ENCODE measurements at regions not wholly inside any gene's neighbourhood (a gene's known extent, or its start where the extent isn't known, plus 50 kb on each side); places are given as distances from the start of the nearest gene placed in this dataset.

- DNase-seq = no peak
Observed at GRCh38 chr7:80403686-80404241, 108.1 kb downstream of the GNAT3 start.

- no peak for DNase-seq
Observed at GRCh38 chr7:80401708-80402107, 110.2 kb downstream of the GNAT3 start.

- no peak for DNase-seq
Observed at GRCh38 chr7:80393786-80394185, 118.1 kb downstream of the GNAT3 start.

DNA sequence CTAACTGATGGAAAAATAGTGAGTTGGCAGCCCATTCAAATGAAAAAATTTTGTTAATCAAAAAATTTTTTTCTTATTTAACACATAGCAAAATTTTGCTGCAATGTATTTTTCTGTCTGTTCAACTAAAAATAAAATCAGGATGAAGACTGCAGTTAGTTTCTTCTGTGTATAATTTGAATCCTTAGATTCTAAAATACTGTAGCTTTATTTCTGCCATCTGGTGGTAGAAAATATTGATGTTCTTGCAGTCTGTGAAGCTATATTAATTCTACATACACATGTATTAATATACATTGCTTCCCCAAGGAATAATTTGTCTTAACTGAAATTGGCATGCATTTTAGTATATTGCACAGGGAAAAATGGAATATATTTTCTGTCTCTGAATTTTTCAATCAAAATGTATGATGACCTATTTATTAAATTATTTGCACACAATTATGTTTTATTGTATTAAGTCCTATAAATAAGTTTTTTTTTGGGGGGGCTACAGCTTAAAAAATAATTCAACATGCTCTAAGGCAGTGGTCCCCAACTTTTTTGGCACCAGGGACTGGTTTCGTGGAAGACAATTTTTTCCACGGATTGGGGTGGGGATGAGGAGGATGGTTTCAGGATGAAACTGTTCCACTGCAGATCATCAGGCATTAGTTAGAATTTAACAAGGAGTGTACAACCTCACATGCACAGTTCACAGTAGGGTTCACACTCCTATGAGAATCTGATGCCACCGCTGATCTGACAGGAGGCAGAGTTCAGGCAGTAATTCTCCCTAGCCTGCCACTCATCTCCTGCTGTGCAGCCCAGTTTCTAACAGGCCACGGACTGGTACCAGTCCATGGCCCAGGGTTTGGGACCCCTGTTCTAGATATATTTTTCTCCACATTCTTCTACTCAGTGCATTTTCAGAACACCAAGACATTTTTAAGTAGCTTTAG, 119.4 kb downstream of the GNAT3 start:
- DNase-seq = peak in 1 of 51 donors; percentile 33

GRCh38 chr7:80387634-80388193, 124.2 kb downstream of the GNAT3 start:
- no peak for DNase-seq

- DNase-seq = no peak
Observed at GRCh38 chr7:80386686-80387085, 125.2 kb downstream of the GNAT3 start.

- no peak for DNase-seq
Observed at GRCh38 chr7:80385508-80385907, 126.4 kb downstream of the GNAT3 start.

- DNase-seq = no peak
Observed at GRCh38 chr7:80380957-80381356, 130.9 kb downstream of the GNAT3 start.

DNA sequence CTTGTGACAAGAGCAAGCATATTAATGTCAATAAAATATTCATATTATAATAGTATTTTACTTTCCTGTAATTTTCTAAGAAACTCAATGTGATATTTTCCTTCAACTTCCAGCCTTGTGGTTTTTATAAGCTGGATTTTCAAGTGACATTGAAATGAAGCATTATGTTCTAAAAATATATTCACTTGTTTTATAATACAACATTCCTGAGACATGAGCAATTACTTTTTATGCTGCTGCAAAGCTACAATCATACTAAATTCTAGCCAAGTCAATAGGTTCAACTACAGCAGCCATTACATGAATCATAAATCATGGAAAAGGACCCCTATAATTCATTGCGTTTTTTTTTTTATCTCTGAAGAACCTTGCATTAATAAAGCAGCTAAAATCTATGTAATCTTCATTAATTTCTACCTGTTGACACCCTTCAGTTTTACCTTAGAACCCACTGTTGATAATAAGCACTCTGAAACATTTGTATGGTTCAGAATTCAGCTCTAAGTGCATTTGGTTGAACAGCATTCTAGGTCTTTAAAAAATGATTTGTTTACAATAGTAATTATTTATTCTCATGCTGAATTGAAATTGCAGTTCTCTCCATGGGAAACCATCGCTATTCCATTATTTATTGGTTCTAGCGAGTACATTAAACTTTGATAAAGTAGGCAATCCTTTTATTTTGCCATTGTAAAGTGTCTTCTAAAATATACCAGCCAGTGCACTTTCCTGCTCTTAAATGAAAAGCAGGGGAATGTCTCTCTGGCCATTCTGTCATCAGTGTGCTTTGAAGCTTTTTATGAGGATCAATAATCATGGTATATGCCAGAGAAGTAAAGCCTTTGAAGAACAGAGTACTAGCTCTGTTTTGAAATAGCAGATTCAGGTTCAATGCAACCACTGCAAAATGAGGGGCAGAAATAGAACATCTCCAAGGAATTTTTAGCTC, 132.6 kb downstream of the GNAT3 start:
- DNase-seq = no peak

DNA sequence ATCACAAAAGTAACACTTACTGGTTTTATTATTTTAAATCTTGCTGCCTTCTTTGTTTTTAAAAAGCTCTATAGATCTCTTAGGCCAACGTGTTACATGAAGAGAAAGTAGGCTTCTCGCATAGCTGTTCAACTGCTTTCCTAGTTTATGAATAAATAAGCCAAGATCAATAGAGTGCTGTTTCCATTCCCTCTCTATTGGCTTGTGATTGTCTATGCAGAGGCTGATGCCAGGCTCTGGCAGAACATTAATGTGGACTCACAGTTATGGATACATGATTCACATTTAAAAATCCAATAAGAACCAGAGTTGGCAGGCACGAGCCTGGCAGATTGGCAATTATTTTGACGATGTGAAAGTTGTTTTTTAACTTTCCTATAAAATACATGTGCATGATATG, 137.5 kb downstream of the GNAT3 start:
- DNase-seq = no peak

DNA sequence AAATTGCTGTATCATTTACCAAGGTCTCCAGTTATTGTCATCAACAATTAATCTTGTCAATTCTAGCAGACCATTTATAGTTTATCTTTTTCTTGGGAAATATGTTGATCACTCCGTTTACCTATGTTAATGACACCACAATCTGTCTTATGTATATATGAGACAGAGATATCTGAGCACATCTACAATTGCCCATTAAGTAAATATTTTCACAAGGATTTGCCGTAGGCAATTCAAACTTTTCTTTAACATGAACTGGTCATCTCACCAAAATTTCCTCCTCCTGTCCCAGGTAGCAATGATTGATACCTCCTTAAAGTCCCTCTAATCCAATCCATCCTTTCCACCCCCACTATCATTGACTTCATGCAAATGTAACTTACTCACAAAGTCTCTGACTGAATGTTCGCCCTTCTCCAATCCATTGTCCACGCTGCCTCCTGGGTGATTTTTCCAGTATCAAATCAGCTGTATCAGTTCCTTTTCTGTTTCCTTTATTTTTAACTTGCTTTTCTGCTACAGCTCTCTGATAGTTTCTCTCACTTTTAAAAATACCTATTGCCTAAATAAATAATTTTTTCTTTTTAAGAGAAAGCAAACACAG, 138.3 kb downstream of the GNAT3 start:
- DNase-seq = no peak

DNA sequence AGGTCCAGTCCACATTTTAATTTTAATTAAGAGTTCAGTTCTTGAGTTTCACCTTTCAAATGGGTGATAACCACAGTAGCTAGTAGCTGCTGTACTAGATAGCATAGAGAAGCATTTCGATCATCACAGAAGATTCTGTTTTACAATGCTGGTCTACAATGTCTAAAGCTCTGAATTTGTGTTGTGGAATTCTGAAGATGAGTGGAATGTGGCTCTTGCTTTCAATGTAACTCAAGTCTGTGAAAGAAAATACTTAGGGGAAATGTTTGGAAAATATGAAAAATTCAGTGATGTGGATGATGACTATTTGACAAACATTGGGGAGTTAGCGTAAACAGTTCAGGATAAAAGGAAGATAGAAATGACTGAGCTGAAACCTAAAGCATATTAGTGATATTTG, 139.4 kb downstream of the GNAT3 start:
- no peak for DNase-seq

DNA sequence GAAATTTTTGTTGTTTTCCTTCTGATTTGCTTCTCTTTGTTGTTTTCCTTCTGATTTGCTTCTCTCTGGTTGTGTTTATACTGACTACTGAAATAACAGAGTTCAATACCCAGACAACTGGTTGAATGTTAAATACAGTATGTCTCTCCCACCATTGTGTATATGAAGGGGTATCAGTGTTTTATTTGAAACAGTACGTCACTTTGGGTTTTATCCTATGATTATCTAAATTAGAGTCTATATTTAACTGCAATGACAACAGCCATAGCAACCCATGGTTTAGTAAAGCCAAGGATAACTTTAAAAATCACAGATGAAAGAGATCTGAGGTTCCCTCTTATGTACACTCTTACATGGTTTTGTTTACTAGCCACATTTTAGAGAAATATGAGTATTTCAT, 141.3 kb downstream of the GNAT3 start:
- no peak for DNase-seq

- no peak for DNase-seq
Observed at GRCh38 chr7:80369321-80369720, 142.5 kb downstream of the GNAT3 start.

- DNase-seq = no peak
Observed at GRCh38 chr7:80362677-80363076, 149.2 kb downstream of the GNAT3 start.

DNA sequence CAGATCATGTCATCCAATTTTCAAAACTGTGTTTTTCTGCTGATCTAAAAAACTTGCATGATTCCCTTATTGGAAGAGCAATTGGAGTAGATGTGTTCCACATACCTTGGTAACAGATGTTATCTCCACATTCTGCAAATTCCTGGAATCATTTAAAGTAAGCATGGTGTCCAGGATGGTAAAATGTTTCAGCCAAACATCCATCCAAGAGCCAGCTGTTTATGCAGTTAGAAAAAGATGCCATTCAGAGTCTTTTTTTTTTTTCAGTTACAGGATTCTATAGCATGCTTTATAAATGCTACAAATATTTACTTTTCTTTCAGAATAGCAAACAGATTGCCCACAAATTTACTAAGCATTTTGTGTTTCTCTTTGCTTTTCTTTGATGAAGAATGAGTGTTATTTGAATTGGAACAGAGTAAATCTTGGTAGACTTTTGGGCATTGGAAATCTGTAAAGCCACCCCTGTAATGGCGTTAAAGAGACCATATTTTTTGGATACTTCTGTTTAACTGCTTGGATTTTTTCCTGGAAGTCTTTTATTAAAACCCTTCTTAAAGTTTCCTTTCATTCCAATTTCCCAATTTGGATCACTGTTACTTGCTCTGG, 149.8 kb downstream of the GNAT3 start:
- DNase-seq = no peak

DNA sequence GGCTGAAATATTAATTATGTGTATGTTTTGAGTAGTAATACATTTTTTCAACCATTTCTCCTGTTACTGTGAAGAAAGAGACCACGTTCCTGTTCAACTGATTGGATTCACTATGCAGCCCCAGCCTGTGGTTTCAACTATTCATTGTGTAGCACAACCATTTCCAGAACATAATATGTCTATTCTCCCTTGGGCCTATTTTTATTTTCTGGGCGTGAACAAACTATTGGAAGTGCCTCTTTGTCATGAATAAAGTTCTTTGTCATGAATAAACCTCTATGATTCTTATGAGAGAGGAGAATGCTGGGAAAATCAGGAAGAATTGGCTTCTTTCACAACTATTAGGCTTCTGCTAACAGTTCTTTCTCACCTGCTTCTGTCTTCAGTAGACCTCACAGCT, 152.4 kb downstream of the GNAT3 start:
- no peak for DNase-seq

DNA sequence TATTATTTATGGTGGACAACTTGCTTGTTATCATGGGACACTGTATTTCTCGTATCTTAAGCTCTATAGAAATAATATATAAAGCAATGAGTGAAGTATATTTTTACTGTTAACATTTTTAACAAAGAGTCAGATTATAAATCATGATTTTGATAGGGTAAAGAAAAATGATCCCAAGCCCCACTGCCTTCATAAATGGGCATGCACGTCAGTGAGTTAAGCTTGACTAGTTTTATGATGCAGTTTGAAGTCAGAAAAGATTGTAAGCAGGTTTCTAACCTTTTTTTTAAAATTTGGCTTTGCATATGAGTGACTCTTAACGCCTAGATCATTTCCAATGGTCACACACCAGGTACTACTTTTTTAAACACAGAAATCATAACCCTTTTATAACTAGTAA, 152.8 kb downstream of the GNAT3 start:
- no peak for DNase-seq

DNA sequence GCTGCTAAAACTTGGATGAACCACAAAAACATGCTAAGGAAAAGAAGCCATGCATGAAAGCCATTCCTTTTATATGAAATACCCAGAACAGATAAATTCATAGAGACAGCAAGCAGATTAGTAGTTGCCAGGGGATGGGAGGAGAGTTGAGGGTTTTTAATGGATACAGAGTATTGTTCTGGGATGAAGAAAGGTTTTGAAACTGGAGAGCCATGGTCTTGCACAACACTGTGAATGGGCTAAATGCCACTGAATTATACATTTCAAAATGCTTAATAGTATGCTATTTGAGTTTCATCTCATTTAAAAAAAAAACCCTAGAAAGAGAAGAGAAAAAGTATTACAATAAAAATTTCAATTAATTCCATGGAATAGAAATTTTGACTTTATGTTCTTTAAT, 154.3 kb downstream of the GNAT3 start:
- no peak for DNase-seq

- DNase-seq = no peak
Observed at GRCh38 chr7:80350430-80350829, 161.4 kb downstream of the GNAT3 start.

GRCh38 chr7:80348223-80348622, 163.6 kb downstream of the GNAT3 start:
- no peak for DNase-seq
